HG03571 (cell line): ENCODE measurements at regions not wholly inside any gene's neighbourhood (a gene's known extent, or its start where the extent isn't known, plus 50 kb on each side); places are given as distances from the start of the nearest gene placed in this dataset.
A peak's percentile ranks its signal among the peaks of the same experiment; 100 is the strongest.
"Not testable (repeated sequence)": the region's sequence is repeated elsewhere in the genome, so short reads cannot be mapped to it uniquely, and the experiment has no call there.

Source experiments
- ATAC-seq: cut with Tn5 transposase; IDR thresholded peaks from one replicate; pipeline ENCODE4 v1.9.1; 2021; ENCODE audit not compliant: unreplicated experiment

DNA sequence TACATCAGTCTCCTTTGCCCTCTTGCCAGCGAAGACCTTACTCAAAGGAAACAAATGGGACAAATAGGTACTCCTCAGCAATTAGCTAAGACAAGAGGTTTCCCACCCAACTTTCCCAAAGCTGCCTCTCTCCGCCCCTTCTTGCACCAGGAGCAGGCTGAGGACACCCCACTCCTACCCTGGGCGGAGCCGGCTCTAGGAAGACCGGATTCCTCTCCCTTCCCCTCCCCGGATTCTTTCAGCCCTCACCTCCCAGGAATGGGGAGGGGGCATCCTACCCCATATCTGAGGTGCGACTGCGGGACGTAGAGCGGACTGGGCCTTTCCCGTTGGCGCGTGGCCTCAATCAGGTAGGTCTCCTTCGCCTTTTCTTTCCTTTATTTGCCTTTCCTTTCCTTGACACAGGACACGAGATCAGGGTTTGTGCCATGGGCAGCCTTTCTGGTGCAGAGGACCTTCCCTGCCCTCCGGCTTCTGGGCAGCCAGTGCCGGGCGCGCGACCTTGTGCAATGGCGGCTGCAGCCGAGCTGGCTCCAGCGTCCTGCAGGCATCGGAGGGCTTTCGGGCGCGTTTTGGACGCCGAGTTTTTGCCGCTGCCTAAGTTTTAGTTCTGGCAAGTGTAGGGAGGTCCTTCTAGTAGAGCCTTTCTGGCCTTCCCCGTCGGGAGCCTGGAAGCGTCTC is 279.9 kb downstream of the PLS3 start:
- ATAC-seq: not testable (repeated sequence)

DNA sequence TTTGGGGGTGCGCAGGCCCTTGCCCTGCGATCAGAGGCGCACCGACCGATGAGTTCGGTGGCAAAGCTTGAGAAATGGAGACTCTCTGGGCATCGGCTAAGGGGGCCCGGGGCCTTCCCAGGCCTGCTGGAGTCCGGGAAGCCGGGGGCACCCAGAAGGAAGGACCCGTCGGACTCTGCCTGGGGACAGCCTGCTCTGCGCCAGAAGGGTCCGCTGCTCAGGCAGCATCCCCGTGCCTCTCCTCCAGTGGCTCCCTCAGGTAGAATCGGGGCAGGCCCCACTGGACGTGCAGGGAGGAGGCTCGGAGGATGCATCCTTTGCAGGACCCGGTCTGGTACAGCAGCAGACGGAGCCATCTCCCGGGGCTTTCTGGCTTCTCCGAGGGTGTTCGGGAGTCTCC is 290.0 kb downstream of the PLS3 start:
- not testable (repeated sequence) for ATAC-seq

DNA sequence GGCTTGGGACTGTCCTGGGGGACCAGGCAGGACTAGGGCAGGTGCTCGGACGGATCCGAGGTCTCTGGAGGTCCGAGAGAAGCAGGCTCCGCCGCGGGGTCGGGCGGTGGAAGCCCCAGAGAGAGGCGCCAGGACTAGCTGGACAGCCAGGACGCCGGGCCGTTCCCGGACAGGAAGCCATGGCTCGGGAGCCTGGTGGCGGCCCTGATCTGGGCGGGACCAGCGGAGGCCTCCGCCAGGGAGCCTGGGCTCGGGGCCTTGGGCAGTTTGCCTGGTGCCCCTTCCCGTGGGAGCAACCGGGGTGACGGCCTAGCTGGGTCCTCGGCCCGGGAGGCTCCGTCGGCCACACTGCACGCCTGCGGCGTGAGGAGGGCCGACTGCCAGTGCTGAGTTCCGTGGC is 292.3 kb downstream of the PLS3 start:
- not testable (repeated sequence) for ATAC-seq

DNA sequence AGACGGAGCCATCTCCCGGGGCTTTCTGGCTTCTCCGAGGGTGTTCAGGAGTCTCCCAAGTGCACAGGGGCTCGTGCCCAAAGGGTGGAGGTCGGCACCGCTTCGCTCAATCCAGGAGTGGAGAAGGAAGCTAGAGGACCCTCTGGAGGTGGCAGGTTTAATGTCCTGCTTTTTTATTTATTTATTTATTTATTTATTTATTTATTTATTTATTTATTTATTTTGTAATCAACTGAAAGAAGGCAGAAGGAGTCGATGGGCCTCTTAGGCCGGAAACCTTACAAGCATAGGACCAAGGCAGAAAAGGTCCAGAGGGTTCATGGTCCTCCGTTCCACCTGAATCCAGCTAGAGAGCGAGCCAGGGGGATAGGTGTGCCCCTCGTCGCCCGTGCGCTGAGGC is 289.4 kb upstream of the AGTR2 start:
- not testable (repeated sequence) for ATAC-seq

DNA sequence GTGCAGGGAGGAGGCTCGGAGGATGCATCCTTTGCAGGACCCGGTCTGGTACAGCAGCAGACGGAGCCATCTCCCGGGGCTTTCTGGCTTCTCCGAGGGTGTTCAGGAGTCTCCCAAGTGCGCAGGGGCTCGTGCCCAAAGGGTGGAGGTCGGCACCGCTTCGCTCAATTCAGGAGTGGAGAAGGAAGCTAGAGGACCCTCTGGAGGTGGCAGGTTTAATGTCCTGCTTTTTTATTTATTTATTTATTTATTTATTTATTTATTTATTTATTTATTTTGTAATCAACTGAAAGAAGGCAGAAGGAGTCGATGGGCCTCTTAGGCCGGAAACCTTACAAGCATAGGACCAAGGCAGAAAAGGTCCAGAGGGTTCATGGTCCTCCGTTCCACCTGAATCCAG is 286.4 kb upstream of the AGTR2 start:
- ATAC-seq: not testable (repeated sequence)

DNA sequence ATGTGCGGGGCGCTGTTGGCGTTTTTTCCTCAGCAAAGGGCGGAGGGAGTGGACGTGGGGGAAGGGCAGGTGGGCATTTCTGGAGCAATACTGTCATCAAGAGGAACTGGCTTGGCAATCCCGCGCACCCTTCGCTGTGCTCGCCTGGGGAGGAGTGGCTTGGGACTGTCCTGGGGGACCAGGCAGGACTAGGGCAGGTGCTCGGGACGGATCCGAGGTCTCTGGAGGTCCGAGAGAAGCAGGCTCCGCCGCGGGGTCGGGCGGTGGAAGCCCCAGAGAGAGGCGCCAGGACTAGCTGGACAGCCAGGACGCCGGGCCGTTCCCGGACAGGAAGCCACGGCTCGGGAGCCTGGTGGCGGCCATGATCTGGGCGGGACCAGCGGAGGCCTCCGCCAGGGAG is 282.5 kb upstream of the AGTR2 start:
- ATAC-seq: not testable (repeated sequence)

DNA sequence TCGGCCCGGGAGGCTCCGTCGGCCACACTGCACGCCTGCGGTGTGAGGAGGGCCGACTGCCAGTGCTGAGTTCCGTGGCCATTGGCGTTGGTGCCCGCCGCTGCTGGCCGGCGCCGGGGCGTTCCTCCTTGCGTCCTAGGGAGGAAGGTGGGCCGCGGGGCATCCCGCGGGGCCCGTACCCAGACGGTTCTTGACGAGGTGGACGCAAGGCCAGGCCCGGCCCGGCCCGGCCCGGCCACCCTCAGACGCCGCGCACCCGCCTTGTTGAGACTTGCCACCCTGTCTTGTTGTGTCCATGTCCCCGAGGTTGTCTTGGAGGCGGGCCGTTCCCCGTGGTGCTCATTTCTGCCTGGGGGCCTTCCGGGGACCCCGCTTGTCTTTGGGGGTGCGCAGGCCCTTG is 282.0 kb upstream of the AGTR2 start:
- not testable (repeated sequence) for ATAC-seq

DNA sequence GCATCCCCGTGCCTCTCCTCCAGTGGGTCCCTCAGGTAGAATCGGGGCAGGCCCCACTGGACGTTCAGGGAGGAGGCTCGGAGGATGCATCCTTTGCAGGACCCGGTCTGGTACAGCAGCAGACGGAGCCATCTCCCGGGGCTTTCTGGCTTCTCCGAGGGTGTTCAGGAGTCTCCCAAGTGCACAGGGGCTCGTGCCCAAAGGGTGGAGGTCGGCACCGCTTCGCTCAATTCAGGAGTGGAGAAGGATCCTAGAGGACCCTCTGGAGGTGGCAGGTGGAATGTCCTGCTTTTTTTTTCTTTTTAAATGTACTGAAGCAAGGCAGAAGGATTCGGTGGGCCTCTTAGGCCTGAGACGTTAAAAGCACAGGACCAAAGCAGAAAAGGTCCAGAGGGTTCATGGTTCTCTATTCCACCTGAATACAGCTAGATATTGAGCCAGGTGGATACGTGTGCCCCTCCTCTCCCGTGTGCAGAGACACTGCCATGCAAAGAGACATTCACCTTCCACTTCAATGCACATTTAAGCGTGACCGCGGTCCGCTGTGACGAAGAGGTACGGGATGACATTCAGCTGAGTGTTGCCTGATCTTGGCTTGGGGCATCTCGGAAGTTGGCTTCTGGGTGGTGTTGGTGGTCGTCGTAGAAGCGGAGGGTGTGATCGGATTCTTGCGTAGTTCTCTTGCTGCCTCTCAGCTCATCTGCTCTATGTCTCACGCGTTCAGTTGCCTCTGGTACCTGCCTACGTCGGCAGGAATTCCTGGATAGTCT is 281.2 kb upstream of the AGTR2 start:
- no peak for ATAC-seq

DNA sequence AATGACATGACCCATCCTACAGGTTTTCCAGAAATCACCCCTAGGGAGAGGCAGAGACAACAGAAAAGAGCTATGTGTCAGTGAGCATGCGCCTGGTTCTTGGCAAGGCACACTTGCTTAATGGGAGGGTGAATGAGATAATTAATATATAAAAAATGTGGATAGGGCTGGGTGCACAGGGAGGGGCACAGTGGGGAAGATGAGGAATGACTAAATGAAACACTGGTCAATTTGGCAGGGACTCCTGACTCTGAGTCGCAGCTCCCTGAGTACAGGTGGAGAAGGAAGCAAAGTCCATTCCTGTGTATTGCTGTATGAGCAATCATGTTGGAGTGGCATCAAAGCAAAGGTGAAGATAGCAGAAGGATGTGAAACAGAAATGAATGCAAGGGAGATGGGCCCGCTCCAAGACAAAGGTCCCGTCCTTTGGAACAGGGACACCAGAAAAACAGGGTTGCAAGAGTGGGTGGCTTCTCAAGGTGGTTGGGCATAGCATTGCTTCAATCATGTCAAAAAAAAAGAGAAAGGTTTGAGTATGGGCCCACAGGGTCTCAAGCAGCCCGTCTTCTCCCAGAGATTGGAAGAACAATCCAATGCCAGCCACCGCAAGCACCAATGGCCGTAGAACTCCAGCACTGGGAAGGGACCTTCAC is 278.4 kb upstream of the AGTR2 start:
- ATAC-seq: no peak

DNA sequence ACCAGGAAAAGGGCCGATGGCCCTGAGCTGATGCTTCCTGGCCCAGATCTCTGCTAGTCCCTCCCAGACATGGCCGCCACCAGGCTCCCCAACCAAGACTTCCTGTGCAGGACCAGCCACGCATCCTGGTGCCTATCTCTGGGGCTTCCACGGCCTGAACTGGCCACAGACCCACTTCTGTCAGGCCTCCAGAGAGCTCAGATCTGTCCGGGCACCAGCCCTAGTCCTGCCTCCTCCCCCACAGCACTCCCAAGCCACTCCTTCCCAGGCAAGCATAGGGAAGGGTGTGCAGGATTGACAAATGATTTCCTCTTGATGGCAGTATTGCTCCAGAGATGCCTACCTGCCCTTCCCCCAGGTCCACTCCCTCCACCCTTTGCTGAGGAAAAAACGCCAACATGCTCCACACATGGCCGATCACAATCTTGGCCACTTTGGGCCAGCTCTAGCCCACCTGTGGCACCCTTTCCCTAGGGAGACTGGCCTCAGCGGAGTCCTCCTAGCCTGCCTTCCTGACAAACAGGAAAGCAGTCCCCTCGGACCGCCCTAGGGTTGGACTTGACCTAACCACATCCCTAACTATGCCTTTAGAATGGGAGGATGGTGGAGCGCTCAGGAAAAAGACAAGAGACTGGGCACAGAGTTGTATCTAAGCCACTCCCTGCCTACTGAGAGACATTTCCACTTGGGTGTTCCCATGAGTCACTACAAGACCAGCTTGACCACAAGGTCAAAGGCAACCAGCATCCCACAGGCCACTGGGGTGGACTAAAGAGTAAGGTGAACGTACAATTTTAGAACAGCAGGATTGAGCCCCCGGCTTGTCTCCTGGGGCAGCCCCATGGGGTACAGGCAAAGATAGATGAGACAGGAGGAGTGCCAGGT is 277.5 kb upstream of the AGTR2 start:
- peak; percentile 78 for ATAC-seq

DNA sequence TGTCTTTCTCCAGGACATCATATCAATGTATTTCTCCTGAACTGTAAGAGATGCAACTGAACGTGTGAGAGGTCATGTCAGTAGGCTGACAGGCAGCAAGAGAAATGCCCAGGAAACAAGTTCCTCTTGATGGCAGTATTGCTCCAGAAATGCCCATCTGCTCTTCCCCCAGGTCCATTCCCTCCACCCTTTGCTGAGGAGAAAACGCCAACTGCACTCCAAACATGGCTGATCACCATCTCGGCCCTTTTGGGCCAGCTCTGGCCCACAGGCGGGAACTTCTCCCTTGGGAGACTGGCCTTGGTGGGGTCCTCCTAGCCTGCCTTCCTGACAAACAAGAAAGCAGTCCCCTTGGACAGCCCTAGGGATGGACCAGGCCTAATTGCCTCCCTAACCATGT is 276.5 kb upstream of the AGTR2 start:
- peak; percentile 30 for ATAC-seq

DNA sequence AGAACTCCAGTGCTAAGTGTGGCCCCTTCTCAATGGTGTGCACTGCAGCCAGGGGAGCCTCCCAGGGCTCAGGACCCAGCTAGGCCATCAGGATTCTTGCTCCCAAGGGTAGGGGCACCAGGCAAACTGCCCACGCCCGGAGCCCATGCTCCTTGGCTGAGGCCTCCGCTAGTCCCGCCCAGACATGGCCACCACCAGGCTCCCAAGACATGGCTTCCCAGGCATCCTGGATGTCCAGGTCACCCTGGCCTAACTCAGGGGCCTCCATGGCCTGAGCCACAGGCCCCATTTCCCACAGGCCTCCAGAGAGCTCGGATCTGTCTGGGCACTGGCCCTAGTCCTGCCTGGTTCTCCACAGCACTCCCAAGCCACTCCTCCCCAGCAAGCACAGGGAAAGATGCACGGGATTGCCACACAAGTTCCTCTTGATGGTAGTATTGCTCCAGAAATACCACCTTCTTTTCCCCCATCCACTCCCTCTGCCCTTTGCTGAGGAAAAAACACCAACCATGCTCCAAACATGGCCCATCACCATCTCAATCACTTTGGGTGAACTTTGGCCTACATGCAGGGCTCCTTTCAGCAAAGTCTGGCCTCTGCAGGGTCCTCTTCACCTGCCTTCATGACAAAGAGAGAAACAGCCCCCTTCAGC is 274.7 kb upstream of the AGTR2 start:
- no peak for ATAC-seq

DNA sequence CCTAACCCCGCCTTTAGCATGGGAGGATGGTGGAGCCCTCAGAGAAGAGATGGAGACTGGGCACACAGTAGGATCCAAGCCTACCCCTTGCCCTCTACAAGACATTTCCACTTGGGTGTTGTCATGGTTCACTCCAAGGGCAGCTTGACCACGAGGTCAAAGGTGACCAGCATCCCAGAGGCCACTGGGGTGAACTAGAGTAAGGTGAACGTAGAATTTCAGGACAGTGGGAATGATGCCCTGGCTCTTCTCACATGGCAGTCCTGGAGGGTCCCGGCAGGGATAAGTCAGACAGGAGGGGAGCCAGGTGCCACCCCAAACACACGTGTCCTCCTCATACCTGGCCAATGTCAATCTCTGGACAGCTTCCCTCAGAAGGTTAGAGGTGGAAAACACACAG is 274.2 kb upstream of the AGTR2 start:
- ATAC-seq: no peak

DNA sequence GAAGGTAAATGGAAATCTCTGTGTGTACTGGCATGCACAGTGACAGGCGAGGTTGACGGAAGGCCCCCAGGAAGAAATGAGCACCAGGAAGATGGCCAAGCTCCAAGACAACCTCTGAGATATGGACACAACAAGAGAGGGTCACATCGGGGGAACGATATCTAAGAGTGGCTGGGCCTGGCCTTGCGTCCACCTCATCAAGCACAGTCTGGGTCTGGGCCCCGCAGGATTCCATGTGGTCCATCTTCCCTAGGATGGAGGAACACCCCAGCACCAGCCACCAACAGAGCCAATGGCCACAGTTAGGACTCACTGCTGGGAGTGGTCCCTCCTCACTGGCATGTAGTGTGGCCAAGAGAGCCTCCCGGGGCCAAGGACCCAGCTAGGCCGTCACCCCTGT is 272.6 kb upstream of the AGTR2 start:
- ATAC-seq: no peak

DNA sequence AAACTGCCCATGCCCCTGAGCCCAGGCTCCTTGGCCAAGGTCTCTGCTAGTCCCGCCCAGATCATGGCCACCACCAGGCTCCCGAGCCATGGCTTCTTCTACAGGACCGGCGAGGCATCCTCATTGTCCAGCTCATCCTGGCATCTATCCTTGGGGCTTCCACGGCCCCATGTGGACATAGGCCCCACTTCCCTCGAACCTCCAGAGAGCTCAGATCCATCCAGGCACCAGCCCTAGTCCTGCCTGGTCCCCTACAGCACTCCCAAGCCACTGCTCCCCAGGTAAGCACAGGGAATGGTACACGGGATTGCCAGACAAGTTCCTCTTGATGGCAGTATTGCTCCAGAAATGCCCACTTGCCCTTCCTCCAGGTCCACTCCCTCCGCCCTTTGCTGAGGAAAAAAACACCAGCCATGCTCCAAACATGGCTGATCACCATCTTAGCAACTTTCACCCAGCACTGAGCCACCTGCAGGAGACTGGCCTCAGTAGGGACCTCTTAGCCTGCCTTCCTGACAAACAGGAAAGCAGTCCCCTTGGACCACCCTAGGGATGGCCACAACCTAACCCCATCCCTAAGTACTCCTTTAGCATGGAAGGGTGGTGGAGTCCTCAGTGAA is 272.1 kb upstream of the AGTR2 start:
- peak; percentile 88 for ATAC-seq

DNA sequence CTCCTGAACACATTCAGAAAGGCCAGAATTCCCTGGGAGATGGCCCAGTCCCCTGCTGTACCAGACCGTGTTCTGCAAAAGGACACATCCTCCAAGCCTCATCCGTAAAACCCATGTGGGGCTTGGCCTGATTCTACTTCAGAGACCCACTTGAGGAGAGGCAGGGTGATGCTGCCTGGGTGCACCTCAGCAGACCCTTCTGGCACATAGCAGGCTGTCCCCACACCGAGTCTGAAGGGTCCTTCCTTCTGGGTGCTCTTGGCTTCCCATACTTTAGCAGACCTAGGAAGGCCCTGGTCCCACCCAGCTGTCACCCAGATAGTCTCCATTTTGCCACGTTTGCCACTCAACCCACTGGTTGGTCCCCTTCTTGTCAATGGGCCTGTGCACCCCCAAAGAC is 270.1 kb upstream of the AGTR2 start:
- ATAC-seq: no peak

DNA sequence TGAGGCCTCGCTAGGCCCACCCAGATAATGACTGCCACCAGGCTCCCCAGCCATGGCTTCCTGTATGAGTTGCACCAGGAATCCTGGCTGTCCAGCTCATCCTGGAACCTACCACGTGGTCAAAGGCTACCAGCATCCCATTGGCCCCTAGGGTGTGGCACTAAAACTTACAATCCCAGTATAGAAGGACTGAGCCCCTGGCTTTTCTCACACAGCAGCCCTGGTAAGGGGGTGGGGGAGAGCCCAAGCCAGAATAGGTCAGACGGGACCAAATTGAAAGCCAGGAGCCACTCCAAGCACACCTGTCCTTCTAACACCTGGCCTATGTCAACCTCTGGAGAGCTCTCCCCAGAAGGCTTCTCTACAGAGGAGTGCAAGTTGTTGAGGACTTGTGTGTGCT is 269.3 kb upstream of the AGTR2 start:
- no peak for ATAC-seq

DNA sequence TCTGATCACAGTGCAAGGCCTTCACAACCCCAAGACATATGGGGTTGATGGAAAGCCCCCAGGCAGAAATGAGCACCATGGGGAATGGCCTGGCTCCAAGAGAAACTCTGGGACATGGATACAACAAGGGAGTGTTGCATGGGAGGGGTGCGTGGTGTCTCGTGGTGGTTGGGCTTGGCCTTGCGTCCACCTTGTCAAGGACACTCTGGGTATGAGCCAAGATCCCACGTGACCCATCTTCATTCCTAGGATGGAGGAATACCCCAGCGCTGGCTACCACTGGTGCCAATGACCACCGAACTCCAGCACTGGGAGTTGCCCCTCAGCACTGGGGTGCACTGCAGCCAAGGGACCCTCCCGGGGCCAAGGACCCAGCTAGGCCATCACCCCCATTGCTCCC is 267.5 kb upstream of the AGTR2 start:
- no peak for ATAC-seq

DNA sequence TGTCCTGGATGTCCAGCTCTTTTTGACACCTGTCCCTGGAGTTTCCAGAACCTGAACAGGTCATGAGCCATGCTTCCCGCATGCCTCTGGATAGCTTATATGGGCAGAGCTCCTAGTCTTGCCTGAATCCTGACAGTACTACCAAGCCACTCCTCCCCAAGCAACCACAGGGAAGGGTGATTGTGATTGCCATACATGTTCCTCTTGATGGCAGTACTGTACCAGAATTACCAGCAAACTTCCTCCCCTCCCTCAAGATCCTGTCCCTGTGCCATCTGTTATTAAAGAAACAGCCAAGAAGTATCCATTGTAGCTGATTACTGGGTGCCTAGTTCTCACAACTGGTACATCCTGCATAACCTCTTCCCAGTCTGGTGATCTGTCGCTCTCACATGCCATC is 264.3 kb upstream of the AGTR2 start:
- ATAC-seq: no peak

DNA sequence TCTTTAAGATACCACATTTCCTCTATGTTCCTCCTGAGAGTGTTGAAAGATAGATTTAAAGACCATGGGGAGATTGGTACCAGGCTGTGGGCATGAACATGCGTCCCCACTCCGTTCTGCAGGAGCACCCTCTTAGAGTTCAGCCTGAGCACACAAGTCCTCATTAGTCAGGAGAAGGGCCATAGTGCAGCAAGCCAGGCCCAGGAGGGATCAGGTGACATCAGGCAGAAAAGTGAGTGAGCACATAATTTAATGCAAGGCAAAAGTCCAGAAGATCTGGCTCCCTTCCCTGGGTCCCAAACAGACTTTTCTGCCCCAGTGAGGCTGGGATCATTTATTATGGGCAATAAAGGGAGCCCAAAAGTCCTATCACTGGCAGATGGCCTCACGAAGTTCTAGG is 263.7 kb upstream of the AGTR2 start:
- no peak for ATAC-seq
